SH-SY5Y (cell line): ENCODE measurements at regions not wholly inside any gene's neighbourhood (a gene's known extent, or its start where the extent isn't known, plus 50 kb on each side); places are given as distances from the start of the nearest gene placed in this dataset.

Experiments
- GATA2 ChIP-seq: IDR thresholded peaks from 2 replicates; pipeline ENCODE4 v1.6.1; 2011; ENCODE audit warnings: mild to moderate bottlenecking, low read depth, low read length
- GATA3 ChIP-seq: IDR thresholded peaks from 2 replicates; pipeline ENCODE4 v1.6.1; 2011; ENCODE audit warnings: low read depth, mild to moderate bottlenecking, low read length, moderate library complexity

- no peak for TF ChIP-seq GATA2
- TF ChIP-seq GATA3: no peak
Measured at GRCh38 chr15:31255176-31255510, 71.5 kb upstream of the KLF13 start.
